Activated CD8-positive, alpha-beta T cell treated with anti-CD3 and anti-CD28 coated beads, Interleukin-2, amount 10 ng/mL, durations not matched to agents 7 days and 5 days (primary cell): ENCODE measurements at regions not wholly inside any gene's neighbourhood (a gene's known extent, or its start where the extent isn't known, plus 50 kb on each side); places are given as distances from the start of the nearest gene placed in this dataset.

Source experiments
- ATAC-seq: fragments of 150-1000 bp; cut with Tn5 transposase; one replicate; pipeline ENCODE4 v1.10.0; 2021; ENCODE audit warnings: moderate library complexity
- CTCF ChIA-PET: fragments of 350-600 bp; sonication (Branson Sonifier 250); formaldehyde crosslinking; loops from one replicate; lab custom pipeline; 2021; ENCODE audit warnings: antibody characterized with exemption; lab: Charles Lee
- POLR2A ChIA-PET: fragments of 350-600 bp; sonication (Branson Sonifier 250); formaldehyde crosslinking; loops from one replicate; lab custom pipeline; 2021; ENCODE audit warnings: antibody characterized with exemption; lab: Charles Lee
- DNase-seq: peaks from one replicate; pipeline ENCODE4 v3.0.0-alpha.2; 2020
- H3K27ac Mint-ChIP-seq: one replicate; pipeline ENCODE4 v1.8.0; 2021; ENCODE audit warnings: mild to moderate bottlenecking, mixed read lengths
- H3K27me3 Mint-ChIP-seq: one replicate; pipeline ENCODE4 v1.8.0; 2021; ENCODE audit warnings: low read depth, mixed read lengths
- H3K36me3 Mint-ChIP-seq: one replicate; pipeline ENCODE4 v1.8.0; 2021; ENCODE audit warnings: low read depth, mixed read lengths
- H3K4me1 Mint-ChIP-seq: one replicate; pipeline ENCODE4 v1.8.0; 2021; ENCODE audit warnings: low read depth, mixed read lengths
- H3K4me3 Mint-ChIP-seq: one replicate; pipeline ENCODE4 v1.8.0; 2021; ENCODE audit warnings: mild to moderate bottlenecking, mixed read lengths
- H3K9me3 Mint-ChIP-seq: one replicate; pipeline ENCODE4 v1.8.0; 2022; ENCODE audit warnings: mixed read lengths; ENCODE audit not compliant: insufficient read depth

- POLR2A ChIA-PET: no interaction called here
- no peak for ATAC-seq
These were observed 276.2 kb upstream of the DPH6 start for GRCh38 chr15:35822153-35822552.

GRCh38 chr15:35827141-35827540 lies 281.2 kb upstream of the DPH6 start:
- no peak for ATAC-seq
- no peak for DNase-seq
- ChIA-PET POLR2A (no interaction called here), CTCF (no interaction called here)
- no peaks in the 10 kb centered on the region for H3K36me3 Mint-ChIP-seq
- no peaks in the 10 kb centered on the region for H3K27me3 Mint-ChIP-seq
- no peaks in the 10 kb centered on the region for H3K9me3 Mint-ChIP-seq
- H3K4me3 Mint-ChIP-seq: no peak overlapping the region
- no peak overlapping the region for H3K27ac Mint-ChIP-seq
- H3K4me1 Mint-ChIP-seq: no peaks in the 10 kb centered on the region

More at GRCh38 chr15:35822153-35822552, 276.2 kb upstream of the DPH6 start:
- DNase-seq: no peak
- Mint-ChIP-seq H3K27ac (no peak overlapping the region), H3K9me3 (no peaks in the 10 kb centered on the region), H3K4me1 (no peaks in the 10 kb centered on the region), H3K27me3 (no peaks in the 10 kb centered on the region), H3K4me3 (no peak overlapping the region), H3K36me3 (no peaks in the 10 kb centered on the region)
- CTCF ChIA-PET: no interaction called here

- Mint-ChIP-seq H3K9me3 (no peaks in the 10 kb centered on the region), H3K4me1 (no peaks in the 10 kb centered on the region), H3K36me3 (no peaks in the 10 kb centered on the region), H3K27ac (no peak overlapping the region), H3K4me3 (no peak overlapping the region), H3K27me3 (no peaks in the 10 kb centered on the region)
- DNase-seq (no peak), ATAC-seq (no peak)
- CTCF ChIA-PET: no interaction called here
- POLR2A ChIA-PET: no interaction called here
These were observed 281.9 kb upstream of the DPH6 start for GRCh38 chr15:35827911-35828310.

- POLR2A ChIA-PET: no interaction called here
- DNase-seq (no peak), ATAC-seq (no peak)
- H3K27me3 Mint-ChIP-seq: no peaks in the 10 kb centered on the region
- no peak overlapping the region for H3K4me3 Mint-ChIP-seq
- CTCF ChIA-PET: no interaction called here
- no peak overlapping the region for H3K27ac Mint-ChIP-seq
- H3K4me1 Mint-ChIP-seq: no peaks in the 10 kb centered on the region
- H3K36me3 Mint-ChIP-seq: no peaks in the 10 kb centered on the region
- no peaks in the 10 kb centered on the region for H3K9me3 Mint-ChIP-seq
These were observed 287.6 kb upstream of the DPH6 start for GRCh38 chr15:35833581-35833980.

GRCh38 chr15:35834216-35834830 lies 288.4 kb upstream of the DPH6 start:
- CTCF ChIA-PET: no interaction called here
- no peak overlapping the region for H3K4me3 Mint-ChIP-seq
- no peak for DNase-seq
- H3K9me3 Mint-ChIP-seq: no peaks in the 10 kb centered on the region
- no peak overlapping the region for H3K27ac Mint-ChIP-seq
- no peak for ATAC-seq
- POLR2A ChIA-PET: no interaction called here
- H3K4me1 Mint-ChIP-seq: no peaks in the 10 kb centered on the region
- H3K36me3 Mint-ChIP-seq: no peaks in the 10 kb centered on the region
- no peaks in the 10 kb centered on the region for H3K27me3 Mint-ChIP-seq

GRCh38 chr15:35834866-35835265 lies 288.9 kb upstream of the DPH6 start:
- no peaks in the 10 kb centered on the region for H3K9me3 Mint-ChIP-seq
- no peak overlapping the region for H3K27ac Mint-ChIP-seq
- H3K4me3 Mint-ChIP-seq: no peak overlapping the region
- H3K27me3 Mint-ChIP-seq: no peaks in the 10 kb centered on the region
- CTCF ChIA-PET: no interaction called here
- no peaks in the 10 kb centered on the region for H3K4me1 Mint-ChIP-seq
- POLR2A ChIA-PET: no interaction called here
- ATAC-seq (no peak), DNase-seq (no peak)
- H3K36me3 Mint-ChIP-seq: no peaks in the 10 kb centered on the region

- POLR2A ChIA-PET: no interaction called here
- CTCF ChIA-PET: no interaction called here
- ATAC-seq: no peak
- Mint-ChIP-seq H3K27ac (no peak overlapping the region), H3K4me3 (no peak overlapping the region), H3K4me1 (no peaks in the 10 kb centered on the region), H3K27me3 (no peaks in the 10 kb centered on the region), H3K9me3 (no peaks in the 10 kb centered on the region), H3K36me3 (no peaks in the 10 kb centered on the region)
- DNase-seq: no peak
These were observed 292.6 kb upstream of the DPH6 start for GRCh38 chr15:35838424-35839111.

GRCh38 chr15:35842631-35843030 lies 296.7 kb upstream of the DPH6 start:
- Mint-ChIP-seq H3K9me3 (no peaks in the 10 kb centered on the region), H3K4me3 (no peak overlapping the region), H3K36me3 (no peaks in the 10 kb centered on the region), H3K4me1 (no peaks in the 10 kb centered on the region), H3K27ac (no peak overlapping the region), H3K27me3 (no peaks in the 10 kb centered on the region)
- no peak for DNase-seq
- CTCF ChIA-PET: no interaction called here
- no peak for ATAC-seq
- POLR2A ChIA-PET: no interaction called here

GRCh38 chr15:35843498-35843897 lies 297.5 kb upstream of the DPH6 start:
- no peaks in the 10 kb centered on the region for H3K9me3 Mint-ChIP-seq
- no peak overlapping the region for H3K4me3 Mint-ChIP-seq
- H3K27ac Mint-ChIP-seq: no peak overlapping the region
- ATAC-seq (no peak), DNase-seq (no peak)
- no peaks in the 10 kb centered on the region for H3K36me3 Mint-ChIP-seq
- no peaks in the 10 kb centered on the region for H3K27me3 Mint-ChIP-seq
- POLR2A ChIA-PET: no interaction called here
- CTCF ChIA-PET: no interaction called here
- no peaks in the 10 kb centered on the region for H3K4me1 Mint-ChIP-seq

- no peak overlapping the region for H3K4me3 Mint-ChIP-seq
- DNase-seq (no peak), ATAC-seq (no peak)
- H3K27me3 Mint-ChIP-seq: no peaks in the 10 kb centered on the region
- H3K4me1 Mint-ChIP-seq: no peaks in the 10 kb centered on the region
- H3K27ac Mint-ChIP-seq: no peak overlapping the region
- H3K9me3 Mint-ChIP-seq: no peaks in the 10 kb centered on the region
- CTCF ChIA-PET: no interaction called here
- H3K36me3 Mint-ChIP-seq: no peaks in the 10 kb centered on the region
- POLR2A ChIA-PET: no interaction called here
These were observed 304.3 kb upstream of the DPH6 start for GRCh38 chr15:35850284-35850683.

- ATAC-seq (no peak), DNase-seq (no peak)
- H3K27ac Mint-ChIP-seq: no peak overlapping the region
- no peaks in the 10 kb centered on the region for H3K4me1 Mint-ChIP-seq
- no peaks in the 10 kb centered on the region for H3K9me3 Mint-ChIP-seq
- no peaks in the 10 kb centered on the region for H3K27me3 Mint-ChIP-seq
- no peaks in the 10 kb centered on the region for H3K36me3 Mint-ChIP-seq
- POLR2A ChIA-PET: no interaction called here
- no peak overlapping the region for H3K4me3 Mint-ChIP-seq
- CTCF ChIA-PET: no interaction called here
These were observed 305.5 kb upstream of the DPH6 start for GRCh38 chr15:35851491-35851890.

- Mint-ChIP-seq H3K27ac (no peak overlapping the region), H3K27me3 (no peaks in the 10 kb centered on the region), H3K4me3 (no peak overlapping the region), H3K4me1 (no peaks in the 10 kb centered on the region), H3K36me3 (no peaks in the 10 kb centered on the region), H3K9me3 (no peaks in the 10 kb centered on the region)
- DNase-seq (no peak), ATAC-seq (no peak)
- CTCF ChIA-PET: no interaction called here
- POLR2A ChIA-PET: no interaction called here
These were observed 307.1 kb upstream of the DPH6 start for GRCh38 chr15:35852818-35853624.
